Activated CD8-positive, alpha-beta T cell treated with anti-CD3 and anti-CD28 coated beads, Interleukin-2, amount 10 ng/mL, durations not matched to agents 7 days and 5 days (primary cell): ENCODE measurements at regions not wholly inside any gene's neighbourhood (a gene's known extent, or its start where the extent isn't known, plus 50 kb on each side); places are given as distances from the start of the nearest gene placed in this dataset.
"Not testable (repeated sequence)": the region's sequence is repeated elsewhere in the genome, so short reads cannot be mapped to it uniquely, and the experiment has no call there.

Experiments
- ATAC-seq: fragments of 150-1000 bp; cut with Tn5 transposase; one replicate; pipeline ENCODE4 v1.10.0; 2021; ENCODE audit warnings: moderate library complexity
- CTCF ChIA-PET: fragments of 350-600 bp; sonication (Branson Sonifier 250); formaldehyde crosslinking; loops from one replicate; lab custom pipeline; 2021; ENCODE audit warnings: antibody characterized with exemption; lab: Charles Lee
- POLR2A ChIA-PET: fragments of 350-600 bp; sonication (Branson Sonifier 250); formaldehyde crosslinking; loops from one replicate; lab custom pipeline; 2021; ENCODE audit warnings: antibody characterized with exemption; lab: Charles Lee
- DNase-seq: peaks from one replicate; pipeline ENCODE4 v3.0.0-alpha.2; 2020
- H3K27ac Mint-ChIP-seq: one replicate; pipeline ENCODE4 v1.8.0; 2021; ENCODE audit warnings: mild to moderate bottlenecking, mixed read lengths
- H3K27me3 Mint-ChIP-seq: one replicate; pipeline ENCODE4 v1.8.0; 2021; ENCODE audit warnings: low read depth, mixed read lengths
- H3K36me3 Mint-ChIP-seq: one replicate; pipeline ENCODE4 v1.8.0; 2021; ENCODE audit warnings: low read depth, mixed read lengths
- H3K4me1 Mint-ChIP-seq: one replicate; pipeline ENCODE4 v1.8.0; 2021; ENCODE audit warnings: low read depth, mixed read lengths
- H3K4me3 Mint-ChIP-seq: one replicate; pipeline ENCODE4 v1.8.0; 2021; ENCODE audit warnings: mild to moderate bottlenecking, mixed read lengths
- H3K9me3 Mint-ChIP-seq: one replicate; pipeline ENCODE4 v1.8.0; 2022; ENCODE audit warnings: mixed read lengths; ENCODE audit not compliant: insufficient read depth

DNA sequence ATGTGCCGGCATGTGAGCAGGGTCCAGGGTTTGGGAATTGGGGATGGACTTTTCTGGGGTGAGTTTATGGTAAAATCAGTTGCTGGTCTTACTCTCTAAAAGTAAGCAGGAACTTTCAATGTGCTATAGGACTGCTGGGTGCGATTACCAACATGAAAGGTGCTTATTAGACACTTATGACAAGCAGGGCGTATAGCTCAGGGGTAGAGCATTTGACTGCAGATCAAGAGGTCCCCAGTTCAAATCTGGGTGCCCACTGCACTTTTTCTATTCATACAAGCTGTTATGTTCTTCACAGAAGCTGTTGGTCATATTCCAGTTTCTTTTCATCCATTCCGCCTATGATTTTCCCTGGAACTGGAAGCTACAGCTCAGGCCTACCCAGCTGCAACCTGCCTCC is 58.9 kb upstream of the ZNF746 start:
- H3K4me3 Mint-ChIP-seq, DNase-seq, POLR2A ChIA-PET, H3K27ac Mint-ChIP-seq, ATAC-seq, H3K4me1 Mint-ChIP-seq, H3K9me3 Mint-ChIP-seq, H3K27me3 Mint-ChIP-seq: not testable (repeated sequence)
- peaks cover 49% of the 10 kb centered on the region for H3K36me3 Mint-ChIP-seq
- CTCF ChIA-PET = interaction anchor here (1.9 kb wide), 1 partner anchor 12 kb away, joined by 5 read pairs; no protein-coding TSS in a partner anchor

DNA sequence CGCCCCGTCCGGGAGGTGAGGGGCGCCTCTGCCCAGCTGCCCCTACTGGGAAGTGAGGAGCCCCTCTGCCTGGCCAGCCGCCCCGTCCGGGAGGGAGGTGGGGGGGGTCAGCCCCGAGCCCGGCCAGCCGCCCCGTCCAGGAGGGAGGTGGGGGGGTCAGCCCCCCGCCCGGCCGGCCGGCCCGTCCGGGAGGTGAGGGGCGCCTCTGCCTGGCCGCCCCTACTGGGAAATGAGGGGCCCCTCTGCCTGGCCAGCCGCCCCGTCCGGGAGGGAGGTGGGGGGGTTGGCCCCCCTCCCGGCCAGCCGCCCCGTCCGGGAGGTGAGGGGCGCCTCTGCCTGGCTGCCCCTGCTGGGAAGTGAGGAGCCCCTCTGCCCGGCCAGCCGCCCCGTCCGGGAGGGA is 57.2 kb upstream of the ZNF746 start:
- DNase-seq, H3K4me3 Mint-ChIP-seq, POLR2A ChIA-PET, H3K4me1 Mint-ChIP-seq, CTCF ChIA-PET, H3K9me3 Mint-ChIP-seq, ATAC-seq, H3K27me3 Mint-ChIP-seq, H3K27ac Mint-ChIP-seq: not testable (repeated sequence)
- peaks cover 56% of the 10 kb centered on the region for H3K36me3 Mint-ChIP-seq

DNA sequence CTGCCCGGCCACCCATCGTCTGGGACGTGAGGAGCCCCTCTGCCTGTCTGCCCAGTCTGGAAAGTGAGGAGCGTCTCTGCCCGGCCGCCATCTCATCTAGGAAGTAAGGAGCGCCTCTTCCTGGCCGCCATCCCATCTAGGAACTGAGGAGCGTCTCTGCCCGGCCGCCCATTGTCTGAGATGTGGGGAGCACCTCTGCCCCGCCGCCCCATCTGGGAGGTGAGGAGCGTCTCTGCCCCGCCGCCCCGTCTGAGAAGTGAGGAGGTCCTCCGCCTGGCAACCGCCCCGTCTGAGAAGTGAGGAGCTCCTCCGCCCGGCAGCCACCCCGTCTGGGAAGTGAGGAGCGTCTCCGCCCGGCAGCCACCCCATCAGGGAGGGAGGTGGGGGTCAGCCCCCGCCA is 56.4 kb upstream of the ZNF746 start:
- POLR2A ChIA-PET = not testable (repeated sequence)

DNA sequence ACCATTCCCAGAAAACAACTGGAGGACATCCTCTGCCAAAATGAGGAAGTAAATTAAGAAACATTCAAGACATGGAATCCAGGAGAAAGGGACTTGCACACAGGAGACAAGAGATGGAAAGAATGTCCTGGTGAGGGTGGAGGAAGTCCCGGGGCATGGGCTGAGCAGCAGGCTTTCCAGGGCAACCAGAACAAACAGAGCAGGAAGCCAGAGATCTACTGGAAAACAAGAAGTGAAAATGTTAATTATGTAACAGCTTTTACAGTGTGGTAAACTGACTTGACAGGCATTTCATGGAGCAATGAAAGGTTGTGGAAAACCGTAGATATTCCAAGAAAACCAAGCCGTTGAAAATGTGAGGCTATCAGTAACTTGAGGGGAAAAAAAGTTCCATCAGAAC is 55.2 kb upstream of the ZNF746 start:
- ChIA-PET CTCF (no interaction called here), POLR2A (no interaction called here)
- Mint-ChIP-seq H3K27me3 (no peaks in the 10 kb centered on the region), H3K27ac (no peak overlapping the region), H3K9me3 (no peaks in the 10 kb centered on the region), H3K4me1 (no peaks in the 10 kb centered on the region), H3K36me3 (peaks cover 68% of the 10 kb centered on the region), H3K4me3 (no peak overlapping the region)
- no peak for ATAC-seq
- no peak for DNase-seq

More for the DNA sequence above, 56.4 kb upstream of the ZNF746 start:
- ATAC-seq, H3K4me3 Mint-ChIP-seq, DNase-seq, H3K27me3 Mint-ChIP-seq, H3K4me1 Mint-ChIP-seq, H3K27ac Mint-ChIP-seq, H3K9me3 Mint-ChIP-seq, CTCF ChIA-PET: not testable (repeated sequence)
- H3K36me3 Mint-ChIP-seq = peaks cover 63% of the 10 kb centered on the region
